ENCODE measurements at regions not wholly inside any gene's neighbourhood (a gene's known extent, or its start where the extent isn't known, plus 50 kb on each side); places are given as distances from the start of the nearest gene placed in this dataset.

DNA sequence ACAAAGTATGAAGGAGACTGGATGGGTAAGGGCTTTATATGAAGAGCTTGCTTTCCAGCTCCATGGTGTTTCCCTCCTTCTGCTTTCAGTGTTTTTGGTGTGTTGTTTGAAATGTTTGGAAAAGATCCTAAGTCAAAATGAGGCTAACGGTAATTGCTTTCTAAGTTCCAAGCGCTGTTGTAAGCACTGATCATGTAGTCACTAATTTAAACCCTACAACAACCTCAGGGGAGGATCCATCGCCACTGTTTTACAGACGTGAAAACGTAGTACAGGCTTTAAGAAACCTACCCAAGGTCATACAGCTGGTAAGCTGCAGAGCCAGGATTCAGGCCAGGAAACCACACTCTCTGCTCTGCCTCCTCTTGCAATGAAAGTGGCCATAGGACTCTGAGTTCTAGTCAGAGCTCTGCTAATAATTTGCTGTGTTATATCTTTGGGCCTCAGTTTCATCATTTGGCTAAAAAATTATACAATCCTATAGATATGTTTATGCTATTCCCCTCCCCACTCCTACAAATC is 102.9 kb upstream of the PGRMC2 start:
- no peak for TF ChIP-seq JUNB (CRISPR knock-in tag; conservative IDR thresholded peaks at IDR 0.05)
- no peak for TF ChIP-seq ELF4 (CRISPR knock-in tag; IDR thresholded peaks at IDR 0.05)
- no peak for TF ChIP-seq KLF16 (IDR thresholded peaks at IDR 0.05)
- no peak for TF ChIP-seq NR2F6 (CRISPR knock-in tag; IDR thresholded peaks at IDR 0.05)
- TF ChIP-seq PCBP2 (IDR thresholded peaks at IDR 0.05; ENCODE audit: low read depth, low read length, poor library complexity, severe bottlenecking) = no peak
- TF ChIP-seq MCM3 (IDR thresholded peaks at IDR 0.05) = no peak
- TF ChIP-seq ETV6 (IDR thresholded peaks at IDR 0.05; ENCODE audit: borderline replicate concordance in 1 of 2, low read depth in 2 of 2, low read length in 1 of 2) = no peak
- no peak for TF ChIP-seq ETV6 (CRISPR knock-in tag; IDR thresholded peaks at IDR 0.05; ENCODE audit: borderline replicate concordance)
- no peak for TF ChIP-seq THRAP3 (IDR thresholded peaks at IDR 0.05; ENCODE audit: borderline replicate concordance)
- no peak for TF ChIP-seq TRIM24 (IDR thresholded peaks at IDR 0.05)
- no peak for TF ChIP-seq CCAR2 (IDR thresholded peaks at IDR 0.05; ENCODE audit: low read depth, low read length)
- no peak for TF ChIP-seq KAT7 (CRISPR knock-in tag; IDR thresholded peaks at IDR 0.05; ENCODE audit: borderline replicate concordance)
- TF ChIP-seq, protein P1, sequence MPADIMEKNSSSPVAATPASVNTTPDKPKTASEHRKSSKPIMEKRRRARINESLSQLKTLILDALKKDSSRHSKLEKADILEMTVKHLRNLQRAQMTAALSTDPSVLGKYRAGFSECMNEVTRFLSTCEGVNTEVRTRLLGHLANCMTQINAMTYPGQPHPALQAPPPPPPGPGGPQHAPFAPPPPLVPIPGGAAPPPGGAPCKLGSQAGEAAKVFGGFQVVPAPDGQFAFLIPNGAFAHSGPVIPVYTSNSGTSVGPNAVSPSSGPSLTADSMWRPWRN (IDR thresholded peaks at IDR 0.05; ENCODE audit: low read depth) = no peak
- peaks cover 9 to 34% of the 10 kb centered on the region in 2 experiments; a peak in 4 of 5 replicates for H3K4me1 ChIP-seq (replicated peaks in 1 of 2; ENCODE audit: control insufficient read depth in 2 of 2, insufficient read depth in 2 of 2, low read length in 2 of 2)
- intact Hi-C loops (cut with micrococcal nuclease) = no loop called here
- no peak for DNase-seq (ENCODE audit: extremely low read depth in 1 of 4, low spot score in 3 of 4)
- no peaks in the 10 kb centered on the region for H3K36me3 ChIP-seq (ENCODE audit: control insufficient read depth, insufficient read depth, low read length)
- H3K27ac ChIP-seq (ENCODE audit: extremely low read depth, low read depth, low read length) = no peak overlapping the region
- no peak for FAIRE-seq
- no peak overlapping the region for H3K4me2 ChIP-seq (ENCODE audit: insufficient read depth, low read length)
- in situ Hi-C loops (cut with MboI) = no loop called here
- 47% methylated on average over 5 of the region's 5 CpGs for WGBS (ENCODE audit: insufficient coverage, low coverage, missing lambda C conversion rate)
- H2AFZ ChIP-seq (ENCODE audit: low read depth, low read length) = no peak overlapping the region
- ChIA-PET POLR2A (no interaction called here), CTCF (ENCODE audit: low intra/inter-chr PET ratio) (no interaction called here)
- H3K9ac ChIP-seq (ENCODE audit: insufficient read depth in 1 of 2, low read depth in 2 of 2, low read length in 2 of 2) = no peak overlapping the region
- H3K27me3 ChIP-seq (ENCODE audit: control insufficient read depth in 2 of 2, insufficient read depth in 2 of 2, low read length in 2 of 2) = no peaks in the 10 kb centered on the region
- no peaks in the 10 kb centered on the region for H4K20me1 ChIP-seq (replicated peaks; ENCODE audit: control insufficient read depth, insufficient read depth, low read length)
- H3K4me3 ChIP-seq = no peak overlapping the region
- ATAC-seq = no peak
- no peaks in the 10 kb centered on the region for H3K9me1 ChIP-seq (ENCODE audit: control insufficient read depth, insufficient read depth, low read length)
- BruUV-seq (replicated peaks) = no TSS peak
- H3K9me3 ChIP-seq (replicated peaks; ENCODE audit: control insufficient read depth, insufficient read depth, low read depth, low read length) = no peaks in the 10 kb centered on the region
- H3K79me2 ChIP-seq (ENCODE audit: control insufficient read depth, insufficient read depth, low read length) = no peaks in the 10 kb centered on the region
